Parathyroid adenoma (tissue), 2 donors: ENCODE measurements at regions not wholly inside any gene's neighbourhood (a gene's known extent, or its start where the extent isn't known, plus 50 kb on each side); places are given as distances from the start of the nearest gene placed in this dataset.
"Not testable (repeated sequence)": the region's sequence is repeated elsewhere in the genome, so short reads cannot be mapped to it uniquely, and the experiment has no call there.

Experiments used
- H2AFZ ChIP-seq: fragments of 300-600 bp; sonication (generic); one replicate; pipeline ENCODE4 v1.7.0; 2017; ENCODE audit warnings: antibody characterized with exemption, mild to moderate bottlenecking
- H3K27ac ChIP-seq: fragments of 300-600 bp; sonication (generic); one replicate; pipeline ENCODE4 v1.7.0; 2017
- H3K27me3 ChIP-seq: fragments of 300-600 bp; sonication (generic); one replicate; pipeline ENCODE4 v1.7.0; 2017; ENCODE audit warnings: low read length; ENCODE audit not compliant: control insufficient read depth, insufficient read depth
- H3K36me3 ChIP-seq: fragments of 300-600 bp; sonication (generic); one replicate; pipeline ENCODE4 v1.7.0; 2017; ENCODE audit warnings: low read length; ENCODE audit not compliant: control insufficient read depth, insufficient read depth
- H3K4me1 ChIP-seq: fragments of 300-600 bp; sonication (generic); one replicate; pipeline ENCODE4 v1.7.0; 2017; ENCODE audit warnings: control low read depth
- H3K4me2 ChIP-seq: fragments of 300-600 bp; sonication (generic); one replicate; pipeline ENCODE4 v1.7.0; 2017; ENCODE audit warnings: low read length
- H3K4me3 ChIP-seq: fragments of 300-600 bp; sonication (generic); one replicate; pipeline ENCODE4 v1.7.0; 2017; ENCODE audit warnings: low read depth, low read length
- H3K79me2 ChIP-seq: fragments of 300-600 bp; sonication (generic); one replicate; pipeline ENCODE4 v1.7.0; 2017; ENCODE audit warnings: control low read depth
- H3K9ac ChIP-seq: fragments of 300-600 bp; sonication (generic); one replicate; pipeline ENCODE4 v1.7.0; 2017; ENCODE audit warnings: mild to moderate bottlenecking
- H3K9me3 ChIP-seq: fragments of 300-600 bp; sonication (generic); one replicate; pipeline ENCODE4 v1.7.0; 2017; ENCODE audit warnings: low read length; ENCODE audit not compliant: control insufficient read depth
- TF ChIP-seq, protein P1 (sequence below): fragments of 300-600 bp; sonication (generic); IDR thresholded peaks from one replicate; pipeline ENCODE4 v1.7.0; 2017; ENCODE audit warnings: antibody characterized with exemption, mild to moderate bottlenecking
- donor health status: primary hyperparathyroidism.

- no peak overlapping the region for H3K4me3 ChIP-seq
- H3K4me1 ChIP-seq = no peaks in the 10 kb centered on the region
- H3K27me3 ChIP-seq = no peaks in the 10 kb centered on the region
- no peak overlapping the region for H3K27ac ChIP-seq
- no peak overlapping the region for H3K9ac ChIP-seq
- H3K9me3 ChIP-seq = no peaks in the 10 kb centered on the region
- no peak overlapping the region for H2AFZ ChIP-seq
- TF ChIP-seq, protein P1, sequence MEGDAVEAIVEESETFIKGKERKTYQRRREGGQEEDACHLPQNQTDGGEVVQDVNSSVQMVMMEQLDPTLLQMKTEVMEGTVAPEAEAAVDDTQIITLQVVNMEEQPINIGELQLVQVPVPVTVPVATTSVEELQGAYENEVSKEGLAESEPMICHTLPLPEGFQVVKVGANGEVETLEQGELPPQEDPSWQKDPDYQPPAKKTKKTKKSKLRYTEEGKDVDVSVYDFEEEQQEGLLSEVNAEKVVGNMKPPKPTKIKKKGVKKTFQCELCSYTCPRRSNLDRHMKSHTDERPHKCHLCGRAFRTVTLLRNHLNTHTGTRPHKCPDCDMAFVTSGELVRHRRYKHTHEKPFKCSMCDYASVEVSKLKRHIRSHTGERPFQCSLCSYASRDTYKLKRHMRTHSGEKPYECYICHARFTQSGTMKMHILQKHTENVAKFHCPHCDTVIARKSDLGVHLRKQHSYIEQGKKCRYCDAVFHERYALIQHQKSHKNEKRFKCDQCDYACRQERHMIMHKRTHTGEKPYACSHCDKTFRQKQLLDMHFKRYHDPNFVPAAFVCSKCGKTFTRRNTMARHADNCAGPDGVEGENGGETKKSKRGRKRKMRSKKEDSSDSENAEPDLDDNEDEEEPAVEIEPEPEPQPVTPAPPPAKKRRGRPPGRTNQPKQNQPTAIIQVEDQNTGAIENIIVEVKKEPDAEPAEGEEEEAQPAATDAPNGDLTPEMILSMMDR = no peak
- H3K79me2 ChIP-seq = no peaks in the 10 kb centered on the region
- H3K36me3 ChIP-seq = no peaks in the 10 kb centered on the region
- H3K4me2 ChIP-seq = no peak overlapping the region
Observed at GRCh38 chr2:48089644-48090043, 183.3 kb upstream of the FBXO11 start.

DNA sequence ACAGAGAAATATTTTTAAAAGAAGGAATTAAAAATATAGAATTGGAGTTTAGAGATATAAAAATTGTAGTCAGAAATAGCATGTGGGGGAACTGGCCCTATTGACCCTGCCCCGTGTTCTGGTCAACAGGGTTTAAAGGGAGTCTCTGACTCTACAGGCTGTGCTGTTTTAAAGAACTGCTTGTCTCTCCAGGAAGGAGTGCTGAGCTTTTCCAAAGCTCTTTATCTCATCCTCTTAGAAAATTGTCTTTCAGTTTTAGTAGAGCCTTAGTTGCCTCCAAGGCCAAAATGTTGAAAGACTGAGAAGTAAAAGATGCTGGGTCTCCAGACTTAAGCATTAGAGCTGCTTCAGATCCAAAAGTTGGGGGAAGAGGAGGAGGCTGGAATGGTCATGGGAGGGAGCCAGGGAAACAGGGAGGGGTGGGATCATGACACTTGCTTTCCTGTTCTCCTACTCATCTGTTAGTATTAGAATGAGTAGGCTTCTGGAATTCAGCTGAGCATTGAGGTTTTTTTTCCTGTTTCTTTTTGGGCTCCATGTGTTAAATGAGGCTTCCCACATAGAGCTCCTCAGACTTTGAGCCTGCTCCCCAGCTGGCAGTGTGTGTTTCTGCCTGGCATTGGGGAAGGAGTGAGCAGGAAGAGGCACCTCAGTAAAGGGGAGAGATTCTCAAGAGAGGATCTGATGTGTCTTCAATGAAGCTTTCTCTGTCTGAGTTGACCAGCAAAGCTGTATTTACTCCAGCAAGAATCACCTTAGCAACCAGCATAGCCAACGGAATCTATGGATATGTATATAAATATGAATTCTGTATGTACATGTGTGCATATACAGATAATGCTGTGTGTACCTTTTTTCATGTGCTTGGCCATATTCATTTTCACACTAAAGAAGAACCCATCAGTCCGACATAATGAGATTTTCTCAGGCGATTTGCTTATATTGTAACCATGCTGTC is 186.8 kb upstream of the FBXO11 start:
- no peak overlapping the region for H3K27ac ChIP-seq

GRCh38 chr2:48096765-48097164 is 190.5 kb upstream of the FBXO11 start:
- H3K36me3 ChIP-seq, H3K27ac ChIP-seq, H3K79me2 ChIP-seq, H3K4me3 ChIP-seq, H3K9me3 ChIP-seq, H3K9ac ChIP-seq, H3K27me3 ChIP-seq, H3K4me1 ChIP-seq, H3K4me2 ChIP-seq, H2AFZ ChIP-seq: not testable (repeated sequence)

More for the DNA sequence above, 186.8 kb upstream of the FBXO11 start:
- Histone ChIP-seq H3K4me2 (no peak overlapping the region), H3K4me3 (no peak overlapping the region), H2AFZ (no peak overlapping the region), H3K9me3 (no peaks in the 10 kb centered on the region), H3K9ac (no peak overlapping the region), H3K79me2 (no peaks in the 10 kb centered on the region), H3K4me1 (no peaks in the 10 kb centered on the region), H3K36me3 (no peaks in the 10 kb centered on the region), H3K27me3 (no peaks in the 10 kb centered on the region)
- TF ChIP-seq, protein P1 = no peak

- Histone ChIP-seq H3K27ac (no peak overlapping the region), H3K79me2 (no peaks in the 10 kb centered on the region), H3K27me3 (no peaks in the 10 kb centered on the region), H3K36me3 (no peaks in the 10 kb centered on the region), H3K4me1 (no peaks in the 10 kb centered on the region), H3K4me3 (no peak overlapping the region), H2AFZ (no peak overlapping the region), H3K9me3 (no peaks in the 10 kb centered on the region), H3K4me2 (no peak overlapping the region), H3K9ac (no peak overlapping the region)
- TF ChIP-seq, protein P1 = no peak
Observed at GRCh38 chr2:48098539-48098938, 192.2 kb upstream of the FBXO11 start.

GRCh38 chr2:48104418-48104817 is 198.1 kb upstream of the FBXO11 start:
- Histone ChIP-seq H3K79me2 (no peaks in the 10 kb centered on the region), H3K4me2 (no peak overlapping the region), H3K4me1 (no peaks in the 10 kb centered on the region), H3K9ac (no peak overlapping the region), H3K4me3 (no peak overlapping the region), H3K36me3 (no peaks in the 10 kb centered on the region), H3K27ac (no peak overlapping the region), H3K9me3 (no peaks in the 10 kb centered on the region), H3K27me3 (no peaks in the 10 kb centered on the region), H2AFZ (no peak overlapping the region)
- TF ChIP-seq, protein P1 = no peak
